Lower lobe of right lung (tissue), 2 donors: ENCODE measurements at regions not wholly inside any gene's neighbourhood (a gene's known extent, or its start where the extent isn't known, plus 50 kb on each side); places are given as distances from the start of the nearest gene placed in this dataset.

Source experiments
- ATAC-seq, 2 donors: fragments of 200-7000 bp; cut with Tn5 transposase; one replicate each; pipeline ENCODE4 v1.9.1; 2020 to 2022; ENCODE audit warnings: mild to moderate bottlenecking in 2 of 2, moderate library complexity in 2 of 2
- DNase-seq: peaks from one replicate; pipeline ENCODE4 v3.0.0-alpha.2; 2020
- H3K27ac ChIP-seq: fragments of 200-600 bp; one replicate; pipeline ENCODE4 v1.8.0; 2022
- H3K27me3 ChIP-seq: fragments of 200-600 bp; one replicate; pipeline ENCODE4 v1.8.0; 2022; ENCODE audit warnings: low read depth
- H3K36me3 ChIP-seq: fragments of 200-600 bp; one replicate; pipeline ENCODE4 v1.8.0; 2022; ENCODE audit warnings: mild to moderate bottlenecking
- H3K4me1 ChIP-seq: fragments of 200-600 bp; one replicate; pipeline ENCODE4 v1.8.0; 2022
- H3K4me3 ChIP-seq: fragments of 200-600 bp; one replicate; pipeline ENCODE4 v1.8.0; 2022; ENCODE audit warnings: mild to moderate bottlenecking
- H3K9me3 ChIP-seq: fragments of 200-600 bp; one replicate; pipeline ENCODE4 v1.8.0; 2022
- intact Hi-C: fragments of 100-400 bp; cut with DNase I; formaldehyde crosslinking; loops from one replicate; pipeline ENCODE4 v1.11.0; 2022
- TF ChIP-seq, protein P1 (sequence below): fragments of 200-600 bp; IDR thresholded peaks from one replicate; pipeline ENCODE4 v1.8.0; 2022; ENCODE audit warnings: antibody characterized with exemption, mild to moderate bottlenecking
- donor health status: DM: no; HTN: yes; CAD: no; lungs with severe emphysema.

- no peak for ATAC-seq
Observed at GRCh38 chr17:33667671-33668070, 374.6 kb upstream of the ASIC2 start.

DNA sequence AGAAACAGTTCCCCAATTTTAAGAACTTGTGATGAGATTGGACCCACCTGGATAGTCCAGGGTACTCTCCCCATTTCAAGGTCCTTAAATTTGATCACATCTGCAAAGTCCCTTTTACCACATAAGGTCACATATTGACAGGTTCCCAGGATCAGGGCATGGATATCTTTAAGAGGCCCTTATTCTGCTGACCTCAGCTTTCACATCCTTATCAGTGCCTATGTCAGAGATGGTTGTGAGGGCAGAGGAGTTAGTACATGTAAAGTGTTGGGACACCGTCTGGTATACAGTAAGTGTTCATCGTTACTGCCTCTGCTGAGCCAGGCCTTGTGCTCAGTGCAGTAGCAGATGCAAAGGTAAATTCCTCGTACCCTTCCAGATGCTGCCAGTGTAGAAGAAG is 375.4 kb upstream of the ASIC2 start:
- intact Hi-C loops: no loop called here
- Histone ChIP-seq H3K27me3 (no peaks in the 10 kb centered on the region), H3K36me3 (no peaks in the 10 kb centered on the region), H3K27ac (no peak overlapping the region), H3K4me3 (no peak overlapping the region), H3K9me3 (no peaks in the 10 kb centered on the region), H3K4me1 (peaks cover 12% of the 10 kb centered on the region)
- TF ChIP-seq, protein P1, sequence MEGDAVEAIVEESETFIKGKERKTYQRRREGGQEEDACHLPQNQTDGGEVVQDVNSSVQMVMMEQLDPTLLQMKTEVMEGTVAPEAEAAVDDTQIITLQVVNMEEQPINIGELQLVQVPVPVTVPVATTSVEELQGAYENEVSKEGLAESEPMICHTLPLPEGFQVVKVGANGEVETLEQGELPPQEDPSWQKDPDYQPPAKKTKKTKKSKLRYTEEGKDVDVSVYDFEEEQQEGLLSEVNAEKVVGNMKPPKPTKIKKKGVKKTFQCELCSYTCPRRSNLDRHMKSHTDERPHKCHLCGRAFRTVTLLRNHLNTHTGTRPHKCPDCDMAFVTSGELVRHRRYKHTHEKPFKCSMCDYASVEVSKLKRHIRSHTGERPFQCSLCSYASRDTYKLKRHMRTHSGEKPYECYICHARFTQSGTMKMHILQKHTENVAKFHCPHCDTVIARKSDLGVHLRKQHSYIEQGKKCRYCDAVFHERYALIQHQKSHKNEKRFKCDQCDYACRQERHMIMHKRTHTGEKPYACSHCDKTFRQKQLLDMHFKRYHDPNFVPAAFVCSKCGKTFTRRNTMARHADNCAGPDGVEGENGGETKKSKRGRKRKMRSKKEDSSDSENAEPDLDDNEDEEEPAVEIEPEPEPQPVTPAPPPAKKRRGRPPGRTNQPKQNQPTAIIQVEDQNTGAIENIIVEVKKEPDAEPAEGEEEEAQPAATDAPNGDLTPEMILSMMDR: no peak
- ATAC-seq (no peak), DNase-seq (no peak)

More at GRCh38 chr17:33667671-33668070, 374.6 kb upstream of the ASIC2 start:
- TF ChIP-seq, protein P1: no peak
- no peaks in the 10 kb centered on the region for H3K36me3 ChIP-seq
- H3K9me3 ChIP-seq: no peaks in the 10 kb centered on the region
- no peak overlapping the region for H3K27ac ChIP-seq
- intact Hi-C loops: no loop called here
- no peak for DNase-seq
- no peak overlapping the region for H3K4me3 ChIP-seq
- H3K4me1 ChIP-seq: peaks cover 12% of the 10 kb centered on the region
- H3K27me3 ChIP-seq: no peaks in the 10 kb centered on the region

DNA sequence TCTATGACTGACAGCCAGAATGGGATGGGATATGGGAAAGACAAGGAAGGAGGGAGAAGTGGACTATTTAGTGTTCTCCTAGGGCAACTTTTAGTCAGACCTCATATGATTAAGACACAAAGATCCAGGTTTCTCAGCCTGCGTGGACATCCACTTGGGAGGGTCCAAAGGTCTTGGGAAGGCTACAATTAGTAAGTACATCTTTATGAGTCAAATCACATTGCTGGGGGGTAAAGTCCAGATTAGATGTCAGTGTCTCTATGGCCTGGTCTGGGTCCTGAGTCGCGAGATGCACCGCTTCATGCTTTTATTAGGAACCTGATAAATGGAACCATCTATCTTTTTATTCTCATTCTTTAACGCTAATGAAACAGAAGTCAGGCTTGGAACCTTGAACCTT is 378.4 kb upstream of the ASIC2 start:
- no peak overlapping the region for H3K27ac ChIP-seq
- TF ChIP-seq, protein P1: no peak
- no peaks in the 10 kb centered on the region for H3K9me3 ChIP-seq
- no peaks in the 10 kb centered on the region for H3K36me3 ChIP-seq
- intact Hi-C loops: no loop called here
- peaks cover 12% of the 10 kb centered on the region for H3K4me1 ChIP-seq
- DNase-seq: no peak
- ATAC-seq: no peak
- H3K27me3 ChIP-seq: no peaks in the 10 kb centered on the region
- no peak overlapping the region for H3K4me3 ChIP-seq

DNA sequence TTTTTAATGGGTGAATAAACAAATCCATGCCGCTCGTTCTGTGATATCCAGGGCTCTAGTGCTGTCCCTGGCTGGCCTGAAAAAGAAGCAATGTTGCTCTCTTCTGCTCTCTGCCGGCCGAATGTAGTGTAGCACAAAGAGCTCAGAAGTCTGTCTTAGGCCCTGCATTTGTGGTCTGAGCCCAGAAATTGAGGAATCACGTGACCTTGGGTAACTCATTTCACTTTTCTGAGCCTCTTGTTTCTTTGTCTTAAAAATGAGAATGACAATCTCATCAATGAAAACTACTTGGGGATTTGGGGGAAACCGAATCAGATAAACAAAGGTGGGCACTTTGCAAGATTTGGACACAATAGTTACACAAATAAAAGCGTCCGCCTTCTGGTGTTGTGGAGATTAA is 381.6 kb upstream of the ASIC2 start:
- ATAC-seq (peak; percentile 85 to 92), DNase-seq (peak; percentile 53)
- TF ChIP-seq, protein P1: peak; percentile 76
- intact Hi-C loops: no loop called here
- H3K9me3 ChIP-seq: no peaks in the 10 kb centered on the region
- H3K27ac ChIP-seq: no peak overlapping the region
- H3K36me3 ChIP-seq: no peaks in the 10 kb centered on the region
- no peak overlapping the region for H3K4me3 ChIP-seq
- H3K4me1 ChIP-seq: no peaks in the 10 kb centered on the region
- H3K27me3 ChIP-seq: no peaks in the 10 kb centered on the region

GRCh38 chr17:33676444-33676843 is 383.3 kb upstream of the ASIC2 start:
- DNase-seq (no peak), ATAC-seq (no peak)
- intact Hi-C loops: no loop called here
- Histone ChIP-seq H3K27me3 (no peaks in the 10 kb centered on the region), H3K4me1 (no peaks in the 10 kb centered on the region), H3K27ac (no peak overlapping the region), H3K9me3 (no peaks in the 10 kb centered on the region), H3K4me3 (no peak overlapping the region), H3K36me3 (no peaks in the 10 kb centered on the region)
- TF ChIP-seq, protein P1: no peak

- DNase-seq (no peak), ATAC-seq (no peak)
- Histone ChIP-seq H3K27ac (no peak overlapping the region), H3K9me3 (no peaks in the 10 kb centered on the region), H3K36me3 (no peaks in the 10 kb centered on the region), H3K4me3 (no peak overlapping the region), H3K4me1 (no peaks in the 10 kb centered on the region), H3K27me3 (no peaks in the 10 kb centered on the region)
- TF ChIP-seq, protein P1: no peak
- intact Hi-C loops: no loop called here
Observed at GRCh38 chr17:33679595-33679994, 386.5 kb upstream of the ASIC2 start.
